ENCODE measurements at regions not wholly inside any gene's neighbourhood (a gene's known extent, or its start where the extent isn't known, plus 50 kb on each side); places are given as distances from the start of the nearest gene placed in this dataset.

- Histone ChIP-seq H3K27me3 (no peaks in the 10 kb centered on the region), H3K4me3 (no peak overlapping the region), H3K4me1 (no peaks in the 10 kb centered on the region), H3K27ac (no peak overlapping the region), H3K9me3 (no peaks in the 10 kb centered on the region), H3K36me3 (no peaks in the 10 kb centered on the region)
- DNase-seq (no peak), ATAC-seq (ENCODE audit: low FRiP score in 2 of 2) (no peak)
- TF ChIP-seq POLR2A (IDR thresholded peaks at IDR 0.05) (no peak), POLR2AphosphoS5 (IDR thresholded peaks at IDR 0.05) (no peak), EP300 (IDR thresholded peaks at IDR 0.05) (no peak)
- TF ChIP-seq, protein P1, sequence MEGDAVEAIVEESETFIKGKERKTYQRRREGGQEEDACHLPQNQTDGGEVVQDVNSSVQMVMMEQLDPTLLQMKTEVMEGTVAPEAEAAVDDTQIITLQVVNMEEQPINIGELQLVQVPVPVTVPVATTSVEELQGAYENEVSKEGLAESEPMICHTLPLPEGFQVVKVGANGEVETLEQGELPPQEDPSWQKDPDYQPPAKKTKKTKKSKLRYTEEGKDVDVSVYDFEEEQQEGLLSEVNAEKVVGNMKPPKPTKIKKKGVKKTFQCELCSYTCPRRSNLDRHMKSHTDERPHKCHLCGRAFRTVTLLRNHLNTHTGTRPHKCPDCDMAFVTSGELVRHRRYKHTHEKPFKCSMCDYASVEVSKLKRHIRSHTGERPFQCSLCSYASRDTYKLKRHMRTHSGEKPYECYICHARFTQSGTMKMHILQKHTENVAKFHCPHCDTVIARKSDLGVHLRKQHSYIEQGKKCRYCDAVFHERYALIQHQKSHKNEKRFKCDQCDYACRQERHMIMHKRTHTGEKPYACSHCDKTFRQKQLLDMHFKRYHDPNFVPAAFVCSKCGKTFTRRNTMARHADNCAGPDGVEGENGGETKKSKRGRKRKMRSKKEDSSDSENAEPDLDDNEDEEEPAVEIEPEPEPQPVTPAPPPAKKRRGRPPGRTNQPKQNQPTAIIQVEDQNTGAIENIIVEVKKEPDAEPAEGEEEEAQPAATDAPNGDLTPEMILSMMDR (IDR thresholded peaks at IDR 0.05): no peak
- 52 to 56% methylated on average over 3 of the region's 3 CpGs for WGBS, 2 donors
Observed at GRCh38 chr3:90040554-90040953, 933.1 kb downstream of the EPHA3 start.

GRCh38 chr3:90041995-90042394 lies 934.6 kb downstream of the EPHA3 start:
- no peaks in the 10 kb centered on the region for H3K4me1 ChIP-seq
- H3K27ac ChIP-seq: no peak overlapping the region
- H3K9me3 ChIP-seq: no peaks in the 10 kb centered on the region
- no peak for ATAC-seq (ENCODE audit: low FRiP score in 2 of 2)
- no peaks in the 10 kb centered on the region for H3K36me3 ChIP-seq
- no peak for DNase-seq
- TF ChIP-seq EP300 (IDR thresholded peaks at IDR 0.05): no peak
- TF ChIP-seq, protein P1 (IDR thresholded peaks at IDR 0.05): no peak
- no peak for TF ChIP-seq POLR2AphosphoS5 (IDR thresholded peaks at IDR 0.05)
- no peak for TF ChIP-seq POLR2A (IDR thresholded peaks at IDR 0.05)
- 36% methylated on average over 2 of the region's 2 CpGs for WGBS, 2 donors
- H3K4me3 ChIP-seq: no peak overlapping the region
- no peaks in the 10 kb centered on the region for H3K27me3 ChIP-seq

DNA sequence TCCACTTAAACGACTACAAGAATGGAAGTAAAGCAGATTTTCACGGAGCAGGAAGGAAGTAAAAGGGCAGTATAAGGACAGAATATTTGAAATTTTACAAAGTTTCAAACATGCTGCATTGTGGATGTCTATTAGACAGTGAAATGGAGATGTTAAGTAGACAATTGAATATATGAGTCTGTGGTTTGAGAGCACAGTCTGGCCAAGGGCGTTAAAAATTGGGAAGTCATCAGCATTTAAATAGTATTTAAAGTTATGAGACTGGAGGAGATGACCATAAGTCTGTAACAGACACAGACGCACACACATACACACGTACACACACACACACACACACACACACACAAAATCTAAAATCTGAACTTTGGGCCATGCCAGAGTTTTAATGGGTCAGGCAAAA lies 935.9 kb downstream of the EPHA3 start:
- Histone ChIP-seq H3K27ac (no peak overlapping the region), H3K4me3 (no peak overlapping the region), H3K9me3 (no peaks in the 10 kb centered on the region), H3K36me3 (no peaks in the 10 kb centered on the region), H3K27me3 (no peaks in the 10 kb centered on the region), H3K4me1 (no peaks in the 10 kb centered on the region)
- ATAC-seq (ENCODE audit: low FRiP score in 2 of 2) (no peak), DNase-seq (no peak)
- 73 to 75% methylated on average over 5 of the region's 5 CpGs for WGBS, 2 donors
- TF ChIP-seq, protein P1 (IDR thresholded peaks at IDR 0.05): no peak
- no peak for TF ChIP-seq EP300 (IDR thresholded peaks at IDR 0.05)
- no peak for TF ChIP-seq POLR2AphosphoS5 (IDR thresholded peaks at IDR 0.05)
- TF ChIP-seq POLR2A (IDR thresholded peaks at IDR 0.05): no peak

DNA sequence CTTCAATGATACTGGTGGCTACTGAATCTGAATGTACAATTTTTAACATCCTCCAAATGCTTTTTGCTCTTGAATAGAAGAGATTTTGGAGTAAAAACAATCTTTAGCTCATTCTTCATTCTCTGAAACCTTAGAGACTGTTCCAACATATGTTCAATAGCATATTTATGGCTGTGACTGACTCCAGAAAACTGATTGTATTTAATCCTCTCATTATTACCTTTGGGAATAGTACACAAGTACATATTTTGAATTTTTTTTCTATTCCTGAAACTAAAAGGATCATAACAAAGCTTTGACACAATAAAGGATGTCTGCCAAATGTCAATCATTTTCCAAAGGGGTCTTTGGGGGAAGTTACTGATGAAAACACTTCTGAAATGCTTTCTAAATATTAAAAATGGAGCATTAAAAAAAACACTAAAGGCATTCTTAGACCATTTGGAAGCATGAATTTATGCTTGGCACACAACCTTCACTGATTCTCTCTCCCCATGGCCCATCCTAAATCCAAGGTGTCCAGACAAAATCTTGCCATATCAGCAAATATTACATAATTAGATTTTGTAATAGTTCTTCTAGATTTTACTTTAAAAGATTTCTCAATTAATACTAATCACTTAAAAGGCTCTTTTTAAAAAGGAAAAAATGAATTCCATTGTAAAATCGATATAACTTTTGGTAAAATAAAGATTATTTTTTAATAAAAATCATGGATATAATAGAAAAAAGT lies 936.8 kb downstream of the EPHA3 start:
- Histone ChIP-seq H3K4me1 (no peaks in the 10 kb centered on the region), H3K9me3 (no peaks in the 10 kb centered on the region), H3K27me3 (no peaks in the 10 kb centered on the region), H3K27ac (no peak overlapping the region), H3K36me3 (no peaks in the 10 kb centered on the region), H3K4me3 (no peak overlapping the region)
- 80 to 88% methylated on average over 1 of the region's 1 CpG for WGBS, 2 donors
- DNase-seq (no peak), ATAC-seq (ENCODE audit: low FRiP score in 2 of 2) (no peak)
- TF ChIP-seq EP300 (IDR thresholded peaks at IDR 0.05) (no peak), POLR2A (IDR thresholded peaks at IDR 0.05) (no peak), POLR2AphosphoS5 (IDR thresholded peaks at IDR 0.05) (no peak)
- TF ChIP-seq, protein P1 (IDR thresholded peaks at IDR 0.05): no peak

GRCh38 chr3:90052425-90052950 lies 945.1 kb downstream of the EPHA3 start:
- no peaks in the 10 kb centered on the region for H3K27me3 ChIP-seq
- H3K36me3 ChIP-seq: no peaks in the 10 kb centered on the region
- ATAC-seq (ENCODE audit: low FRiP score in 2 of 2) (no peak), DNase-seq (no peak)
- WGBS, 2 donors: 86 to 88% methylated on average over 3 of the region's 3 CpGs
- H3K9me3 ChIP-seq: no peaks in the 10 kb centered on the region
- TF ChIP-seq EP300 (IDR thresholded peaks at IDR 0.05): no peak
- TF ChIP-seq, protein P1 (IDR thresholded peaks at IDR 0.05): no peak
- no peak for TF ChIP-seq POLR2AphosphoS5 (IDR thresholded peaks at IDR 0.05)
- TF ChIP-seq POLR2A (IDR thresholded peaks at IDR 0.05): no peak
- no peak overlapping the region for H3K4me3 ChIP-seq
- no peaks in the 10 kb centered on the region for H3K4me1 ChIP-seq
- no peak overlapping the region for H3K27ac ChIP-seq
